IPS-18a (cell line): ENCODE measurements at regions not wholly inside any gene's neighbourhood (a gene's known extent, or its start where the extent isn't known, plus 50 kb on each side); places are given as distances from the start of the nearest gene placed in this dataset.

Source experiments
- H3K27ac ChIP-seq: one replicate; pipeline ENCODE4 v1.5.1; 2013; ENCODE audit warnings: low read length
- H3K27me3 ChIP-seq: one replicate; pipeline ENCODE4 v1.6.1; 2013; ENCODE audit warnings: mild to moderate bottlenecking, low read length; ENCODE audit not compliant: control insufficient read depth, insufficient read depth
- H3K36me3 ChIP-seq: one replicate; pipeline ENCODE4 v1.6.1; 2013; ENCODE audit warnings: low read depth, low read length; ENCODE audit not compliant: control insufficient read depth
- H3K4me1 ChIP-seq: one replicate; pipeline ENCODE4 v1.6.1; 2013; ENCODE audit warnings: low read depth, low read length; ENCODE audit not compliant: control insufficient read depth
- H3K4me3 ChIP-seq: one replicate; pipeline ENCODE4 v1.5.1; 2013; ENCODE audit warnings: low read length
- H3K9ac ChIP-seq: one replicate; pipeline ENCODE4 v1.6.1; 2013; ENCODE audit warnings: mild to moderate bottlenecking, low read length, moderate library complexity
- H3K9me3 ChIP-seq: one replicate; pipeline ENCODE4 v1.6.1; 2013; ENCODE audit warnings: low read depth, low read length; ENCODE audit not compliant: control insufficient read depth

DNA sequence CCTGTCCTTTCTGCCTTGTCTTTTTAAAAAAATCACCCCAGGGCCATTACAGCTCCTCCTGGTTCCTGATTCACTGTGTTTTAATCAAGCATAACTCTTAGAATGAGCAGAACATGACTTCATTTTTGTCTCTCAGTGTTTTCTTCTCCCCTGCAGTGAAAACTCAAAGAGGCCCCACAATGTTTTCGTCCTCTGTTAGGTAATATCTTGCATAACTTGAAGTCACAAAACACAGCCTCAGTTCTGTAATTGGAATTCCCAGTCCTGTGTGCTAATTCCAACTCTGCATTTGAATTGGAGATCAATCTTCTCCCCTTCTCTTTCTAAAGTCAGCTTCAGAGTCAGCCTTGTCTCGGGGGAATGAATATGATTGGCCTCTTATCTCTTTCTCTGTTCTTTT lies 186.5 kb upstream of the NAV2 start:
- no peaks in the 10 kb centered on the region for H3K27me3 ChIP-seq
- H3K27ac ChIP-seq = no peak overlapping the region
- H3K9me3 ChIP-seq = no peaks in the 10 kb centered on the region
- H3K36me3 ChIP-seq = no peaks in the 10 kb centered on the region
- H3K9ac ChIP-seq = no peak overlapping the region
- no peak overlapping the region for H3K4me3 ChIP-seq
- peaks cover 7% of the 10 kb centered on the region for H3K4me1 ChIP-seq

DNA sequence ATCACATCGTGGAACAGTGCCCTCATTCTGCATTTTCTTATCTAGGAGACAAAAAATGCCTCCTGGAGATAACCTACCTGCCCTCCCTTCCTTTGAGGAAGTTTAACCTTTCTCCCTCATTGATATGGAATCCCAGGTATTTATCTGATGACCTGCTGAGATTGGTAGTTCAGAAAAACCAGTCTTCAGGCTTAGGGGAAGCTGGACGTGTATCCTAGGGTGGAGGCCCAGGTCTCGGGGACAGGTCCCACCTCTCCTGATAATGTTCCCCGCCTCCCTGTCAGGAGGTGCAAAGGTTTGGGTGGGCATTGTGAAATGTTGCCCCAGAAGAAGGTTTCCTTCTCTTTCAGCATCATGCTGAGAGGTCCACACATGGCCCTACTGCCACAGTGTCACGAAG lies 186.9 kb upstream of the NAV2 start:
- no peak overlapping the region for H3K27ac ChIP-seq

GRCh38 chr11:19525276-19525675 lies 187.4 kb upstream of the NAV2 start:
- Histone ChIP-seq H3K36me3 (no peaks in the 10 kb centered on the region), H3K4me3 (no peak overlapping the region), H3K27ac (no peak overlapping the region), H3K27me3 (no peaks in the 10 kb centered on the region), H3K9ac (no peak overlapping the region), H3K9me3 (no peaks in the 10 kb centered on the region), H3K4me1 (peaks cover 7% of the 10 kb centered on the region)

More for the DNA sequence above, 186.9 kb upstream of the NAV2 start:
- Histone ChIP-seq H3K4me3 (no peak overlapping the region), H3K36me3 (no peaks in the 10 kb centered on the region), H3K9me3 (no peaks in the 10 kb centered on the region), H3K9ac (no peak overlapping the region), H3K4me1 (peaks cover 7% of the 10 kb centered on the region), H3K27me3 (no peaks in the 10 kb centered on the region)

DNA sequence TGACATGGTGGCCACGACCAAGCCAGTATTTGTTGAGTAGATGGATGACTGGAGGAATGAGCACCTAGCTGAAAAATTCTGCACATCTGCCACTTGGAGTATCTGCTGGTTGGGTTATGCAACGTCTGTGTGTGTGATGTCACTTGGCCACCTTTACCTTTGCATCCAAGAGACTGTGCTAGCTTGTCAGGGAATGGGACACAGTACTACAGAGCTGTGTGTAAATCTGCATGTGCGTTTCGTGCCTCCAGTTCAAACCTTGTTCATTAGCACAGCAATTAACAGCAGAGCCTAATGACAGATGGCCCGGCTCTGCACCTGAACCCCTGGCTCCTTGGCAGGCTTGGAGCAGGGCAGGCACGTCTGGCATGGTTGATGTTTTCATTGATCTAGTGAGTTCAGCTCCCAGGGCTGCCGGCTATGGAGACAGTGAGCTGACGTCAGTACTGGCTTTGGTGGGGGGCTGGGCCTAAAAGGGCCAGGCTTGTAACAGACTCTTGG lies 188.4 kb upstream of the NAV2 start:
- Histone ChIP-seq H3K27me3 (no peaks in the 10 kb centered on the region), H3K36me3 (no peaks in the 10 kb centered on the region), H3K9ac (no peak overlapping the region), H3K4me1 (peaks cover 7% of the 10 kb centered on the region), H3K9me3 (no peaks in the 10 kb centered on the region), H3K4me3 (no peak overlapping the region), H3K27ac (no peak overlapping the region)

DNA sequence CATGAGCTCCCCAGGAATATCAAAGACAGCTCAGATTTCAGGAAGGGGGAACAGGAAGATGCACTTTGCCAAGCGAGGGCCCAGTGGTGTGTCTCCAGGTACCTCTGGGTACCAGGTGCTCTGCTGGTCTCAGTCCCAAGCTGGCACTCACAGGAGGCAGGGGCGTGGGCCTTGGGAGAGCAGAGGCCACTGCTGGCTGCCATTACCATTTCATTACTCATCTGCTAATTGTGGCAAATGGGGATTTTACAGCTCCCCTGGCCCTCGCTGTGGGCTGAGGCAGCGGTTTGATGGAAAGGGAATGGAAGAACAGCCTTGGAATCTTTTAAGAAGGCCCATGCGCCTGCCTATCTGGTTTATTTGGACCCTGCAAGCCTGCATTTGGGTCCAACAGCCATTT lies 192.0 kb upstream of the NAV2 start:
- no peaks in the 10 kb centered on the region for H3K27me3 ChIP-seq
- no peaks in the 10 kb centered on the region for H3K36me3 ChIP-seq
- H3K4me1 ChIP-seq = peaks cover 4% of the 10 kb centered on the region
- no peaks in the 10 kb centered on the region for H3K9me3 ChIP-seq
- H3K9ac ChIP-seq = no peak overlapping the region
- no peak overlapping the region for H3K27ac ChIP-seq
- H3K4me3 ChIP-seq = no peak overlapping the region

DNA sequence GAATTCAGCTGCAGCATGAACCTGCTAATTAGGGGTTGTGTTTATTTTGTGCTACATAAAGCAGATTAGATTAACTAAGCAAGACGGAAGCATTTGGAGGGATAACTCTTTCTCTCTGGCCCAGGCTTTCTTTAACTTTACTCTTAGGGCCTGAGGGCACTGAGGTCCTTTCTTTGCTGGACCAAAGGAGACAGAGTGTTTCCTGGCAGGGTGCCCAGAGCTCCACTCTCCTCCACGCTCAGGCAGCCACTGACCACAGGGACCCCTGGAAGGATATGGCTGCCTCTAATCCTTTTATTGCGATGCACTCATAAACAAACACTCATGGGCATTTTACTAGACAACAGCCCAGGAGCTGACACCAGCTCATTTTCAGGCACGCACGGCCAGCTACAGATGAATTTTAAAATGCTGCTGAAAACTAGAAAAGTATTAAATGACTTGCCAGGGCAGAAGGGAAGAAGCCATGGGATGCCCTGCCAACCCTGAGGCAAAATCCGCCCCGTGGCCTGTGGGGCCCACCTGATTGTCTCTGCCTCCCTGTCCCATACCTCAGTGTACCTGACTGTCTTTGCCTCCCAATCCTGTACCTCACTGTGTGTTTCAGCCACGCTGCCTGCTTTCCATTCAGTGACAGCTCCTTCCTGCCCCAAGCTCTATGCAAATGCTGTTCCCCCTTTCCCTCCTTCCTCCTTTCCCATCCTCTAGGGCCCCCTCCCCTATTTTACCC lies 192.6 kb upstream of the NAV2 start:
- Histone ChIP-seq H3K4me1 (no peaks in the 10 kb centered on the region), H3K27ac (no peak overlapping the region), H3K9ac (no peak overlapping the region), H3K4me3 (no peak overlapping the region), H3K27me3 (no peaks in the 10 kb centered on the region), H3K36me3 (no peaks in the 10 kb centered on the region), H3K9me3 (no peaks in the 10 kb centered on the region)

GRCh38 chr11:19519353-19519752 lies 193.3 kb upstream of the NAV2 start:
- Histone ChIP-seq H3K27ac (no peak overlapping the region), H3K9ac (no peak overlapping the region), H3K9me3 (no peaks in the 10 kb centered on the region), H3K36me3 (no peaks in the 10 kb centered on the region), H3K4me3 (no peak overlapping the region), H3K4me1 (no peaks in the 10 kb centered on the region), H3K27me3 (no peaks in the 10 kb centered on the region)

GRCh38 chr11:19513253-19513652 lies 199.4 kb upstream of the NAV2 start:
- Histone ChIP-seq H3K4me1 (no peaks in the 10 kb centered on the region), H3K9ac (no peak overlapping the region), H3K4me3 (no peak overlapping the region), H3K9me3 (no peaks in the 10 kb centered on the region), H3K27ac (no peak overlapping the region), H3K27me3 (no peaks in the 10 kb centered on the region), H3K36me3 (no peaks in the 10 kb centered on the region)

DNA sequence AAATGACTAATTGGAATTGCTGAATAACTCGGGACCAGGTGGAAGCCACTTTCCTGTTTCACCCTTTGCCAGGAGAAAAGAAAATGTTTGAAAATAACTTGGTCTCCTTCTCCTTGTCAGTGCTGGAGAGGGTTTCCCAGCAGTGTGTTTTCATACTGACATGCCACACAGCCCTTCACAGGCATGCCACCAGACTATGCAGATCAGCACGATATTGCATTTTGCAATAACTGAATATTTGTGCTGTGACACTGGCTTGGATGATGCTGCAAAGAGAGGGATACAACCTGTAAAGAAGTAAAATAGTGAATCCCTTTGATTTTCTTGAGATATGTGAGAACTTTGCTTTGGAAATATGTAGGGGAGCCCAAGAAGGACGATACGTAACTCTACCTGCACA lies 200.0 kb upstream of the NAV2 start:
- H3K9me3 ChIP-seq = no peaks in the 10 kb centered on the region
- H3K36me3 ChIP-seq = no peaks in the 10 kb centered on the region
- no peaks in the 10 kb centered on the region for H3K27me3 ChIP-seq
- H3K4me1 ChIP-seq = no peaks in the 10 kb centered on the region
- H3K4me3 ChIP-seq = no peak overlapping the region
- H3K9ac ChIP-seq = no peak overlapping the region
- H3K27ac ChIP-seq = no peak overlapping the region

DNA sequence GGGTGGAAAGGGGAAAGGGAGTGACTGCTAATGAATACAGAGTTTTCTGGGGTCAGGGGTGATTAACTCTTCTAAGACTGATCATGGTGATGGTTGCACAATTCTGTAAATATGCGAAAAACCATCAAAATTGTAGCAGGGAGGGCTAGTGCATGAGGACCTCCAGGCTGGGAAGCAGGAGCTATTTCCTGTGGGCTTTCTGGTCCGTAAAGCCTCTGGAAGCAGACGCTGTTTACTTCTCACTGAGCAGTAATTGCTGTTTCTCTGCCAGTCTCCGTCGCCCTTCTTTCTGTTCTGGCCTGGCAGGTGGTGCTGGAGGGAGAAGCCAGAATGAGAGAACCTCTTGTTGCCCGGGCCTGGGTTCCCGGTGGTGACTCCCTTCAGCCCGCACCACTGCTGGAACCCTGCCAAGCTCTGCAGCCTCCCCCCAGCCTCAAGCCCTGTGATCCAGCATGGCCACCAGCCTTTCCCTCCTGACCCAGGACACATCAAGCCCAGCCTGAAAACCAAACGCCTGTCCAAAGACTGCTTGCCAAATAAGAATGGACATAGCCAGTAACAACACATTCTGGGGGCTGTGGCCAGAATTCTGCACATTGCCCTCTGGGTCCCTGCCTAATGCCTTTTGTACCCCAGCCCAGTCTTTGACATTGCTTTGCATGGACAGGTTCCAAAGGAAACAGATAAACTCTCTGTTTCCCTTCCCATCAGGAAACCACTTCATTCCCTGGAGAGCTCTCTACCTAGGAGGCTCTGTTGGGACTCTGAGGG lies 201.0 kb upstream of the NAV2 start:
- no peak overlapping the region for H3K9ac ChIP-seq
- no peaks in the 10 kb centered on the region for H3K9me3 ChIP-seq
- no peaks in the 10 kb centered on the region for H3K27me3 ChIP-seq
- H3K36me3 ChIP-seq = no peaks in the 10 kb centered on the region
- no peak overlapping the region for H3K4me3 ChIP-seq
- no peaks in the 10 kb centered on the region for H3K4me1 ChIP-seq
- H3K27ac ChIP-seq = no peak overlapping the region

GRCh38 chr11:19511066-19511412 lies 201.6 kb upstream of the NAV2 start:
- no peaks in the 10 kb centered on the region for H3K9me3 ChIP-seq
- no peak overlapping the region for H3K27ac ChIP-seq
- H3K4me1 ChIP-seq = no peaks in the 10 kb centered on the region
- no peak overlapping the region for H3K9ac ChIP-seq
- H3K27me3 ChIP-seq = no peaks in the 10 kb centered on the region
- no peaks in the 10 kb centered on the region for H3K36me3 ChIP-seq
- no peak overlapping the region for H3K4me3 ChIP-seq

DNA sequence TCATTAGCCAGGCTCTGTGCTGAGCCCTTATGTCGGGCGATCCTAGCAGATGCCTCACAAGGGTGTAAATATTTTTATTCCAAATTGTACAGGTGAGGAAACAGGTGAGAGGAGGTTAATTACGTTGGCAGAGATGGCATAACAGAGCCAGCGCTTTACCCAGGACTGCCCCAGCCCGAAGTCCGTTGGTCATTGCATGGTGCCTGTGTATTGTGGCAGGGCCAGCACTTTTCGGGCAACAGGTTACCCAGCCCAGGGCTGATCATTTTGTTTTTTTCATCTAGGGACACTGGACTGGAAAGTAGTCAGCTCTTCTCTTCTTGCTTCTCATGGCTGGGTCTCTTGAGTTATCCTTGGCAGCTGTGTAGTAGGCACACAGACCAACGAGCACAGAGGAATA lies 202.2 kb upstream of the NAV2 start:
- no peak overlapping the region for H3K27ac ChIP-seq
- no peaks in the 10 kb centered on the region for H3K4me1 ChIP-seq
- H3K36me3 ChIP-seq = no peaks in the 10 kb centered on the region
- H3K27me3 ChIP-seq = no peaks in the 10 kb centered on the region
- no peaks in the 10 kb centered on the region for H3K9me3 ChIP-seq
- H3K4me3 ChIP-seq = no peak overlapping the region
- no peak overlapping the region for H3K9ac ChIP-seq
